ENCODE measurements at regions not wholly inside any gene's neighbourhood (a gene's known extent, or its start where the extent isn't known, plus 50 kb on each side); places are given as distances from the start of the nearest gene placed in this dataset.

GRCh38 chr6:139608466-139609261 is 234.2 kb upstream of the CITED2 start:
- Histone ChIP-seq H3K4me3 (ENCODE audit: low read length) (no peak overlapping the region), H4K20me1 (ENCODE audit: insufficient read depth) (no peaks in the 10 kb centered on the region), H3F3A (ENCODE audit: insufficient read depth, low read length, poor library complexity, severe bottlenecking) (no peaks in the 10 kb centered on the region), H3K36me3 (ENCODE audit: insufficient read depth, low read length) (no peaks in the 10 kb centered on the region), H3K79me2 (replicated peaks; ENCODE audit: insufficient read depth, low read length) (no peaks in the 10 kb centered on the region), H3K9me3 (ENCODE audit: low read length) (no peaks in the 10 kb centered on the region), H3K27me3 (ENCODE audit: insufficient read depth, low read depth, low read length) (no peaks in the 10 kb centered on the region), H3K27ac (ENCODE audit: low read length) (no peak overlapping the region), H3K9ac (ENCODE audit: low read length) (no peak overlapping the region), H3K9me2 (ENCODE audit: insufficient read depth, low read length) (no peaks in the 10 kb centered on the region), H3K4me2 (ENCODE audit: low read length) (no peak overlapping the region), H2AFZ (ENCODE audit: low read depth, low read length) (no peak overlapping the region)
- TF ChIP-seq SMC3 (conservative IDR thresholded peaks at IDR 0.05; ENCODE audit: poor library complexity) (no peak), TAF1 (IDR thresholded peaks at IDR 0.05; ENCODE audit: low read depth) (no peak), RAD21 (conservative IDR thresholded peaks at IDR 0.05) (no peak), POLR2AphosphoS5 (IDR thresholded peaks at IDR 0.05) (no peak), MXI1 (conservative IDR thresholded peaks at IDR 0.05; ENCODE audit: poor library complexity, severe bottlenecking) (no peak), REST (IDR thresholded peaks at IDR 0.05; ENCODE audit: borderline replicate concordance) (no peak), EZH2 (IDR thresholded peaks at IDR 0.05; ENCODE audit: borderline replicate concordance, insufficient read depth, low read length, poor library complexity, severe bottlenecking) (no peak)
- TF ChIP-seq, protein P1, sequence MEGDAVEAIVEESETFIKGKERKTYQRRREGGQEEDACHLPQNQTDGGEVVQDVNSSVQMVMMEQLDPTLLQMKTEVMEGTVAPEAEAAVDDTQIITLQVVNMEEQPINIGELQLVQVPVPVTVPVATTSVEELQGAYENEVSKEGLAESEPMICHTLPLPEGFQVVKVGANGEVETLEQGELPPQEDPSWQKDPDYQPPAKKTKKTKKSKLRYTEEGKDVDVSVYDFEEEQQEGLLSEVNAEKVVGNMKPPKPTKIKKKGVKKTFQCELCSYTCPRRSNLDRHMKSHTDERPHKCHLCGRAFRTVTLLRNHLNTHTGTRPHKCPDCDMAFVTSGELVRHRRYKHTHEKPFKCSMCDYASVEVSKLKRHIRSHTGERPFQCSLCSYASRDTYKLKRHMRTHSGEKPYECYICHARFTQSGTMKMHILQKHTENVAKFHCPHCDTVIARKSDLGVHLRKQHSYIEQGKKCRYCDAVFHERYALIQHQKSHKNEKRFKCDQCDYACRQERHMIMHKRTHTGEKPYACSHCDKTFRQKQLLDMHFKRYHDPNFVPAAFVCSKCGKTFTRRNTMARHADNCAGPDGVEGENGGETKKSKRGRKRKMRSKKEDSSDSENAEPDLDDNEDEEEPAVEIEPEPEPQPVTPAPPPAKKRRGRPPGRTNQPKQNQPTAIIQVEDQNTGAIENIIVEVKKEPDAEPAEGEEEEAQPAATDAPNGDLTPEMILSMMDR (IDR thresholded peaks at IDR 0.05; ENCODE audit: poor library complexity, severe bottlenecking) = no peak

GRCh38 chr6:139605350-139605749 is 230.9 kb upstream of the CITED2 start:
- no peaks in the 10 kb centered on the region for H3K9me3 ChIP-seq (ENCODE audit: low read length)
- no peak overlapping the region for H3K4me2 ChIP-seq (ENCODE audit: low read length)
- H3F3A ChIP-seq (ENCODE audit: insufficient read depth, low read length, poor library complexity, severe bottlenecking) = no peaks in the 10 kb centered on the region
- H3K27me3 ChIP-seq (ENCODE audit: insufficient read depth, low read depth, low read length) = no peaks in the 10 kb centered on the region
- no peaks in the 10 kb centered on the region for H4K20me1 ChIP-seq (ENCODE audit: insufficient read depth)
- no peak overlapping the region for H2AFZ ChIP-seq (ENCODE audit: low read depth, low read length)
- H3K9me2 ChIP-seq (ENCODE audit: insufficient read depth, low read length) = no peaks in the 10 kb centered on the region
- no peaks in the 10 kb centered on the region for H3K79me2 ChIP-seq (replicated peaks; ENCODE audit: insufficient read depth, low read length)
- no peaks in the 10 kb centered on the region for H3K36me3 ChIP-seq (ENCODE audit: insufficient read depth, low read length)
- no peak for TF ChIP-seq EP300 (conservative IDR thresholded peaks at IDR 0.05; ENCODE audit: poor library complexity, severe bottlenecking)
- TF ChIP-seq RAD21 (conservative IDR thresholded peaks at IDR 0.05) = no peak
- TF ChIP-seq MXI1 (conservative IDR thresholded peaks at IDR 0.05; ENCODE audit: poor library complexity, severe bottlenecking) = no peak
- TF ChIP-seq POLR2AphosphoS5 (IDR thresholded peaks at IDR 0.05) = no peak
- TF ChIP-seq REST (IDR thresholded peaks at IDR 0.05; ENCODE audit: borderline replicate concordance) = no peak
- no peak for TF ChIP-seq TAF1 (IDR thresholded peaks at IDR 0.05; ENCODE audit: low read depth)
- TF ChIP-seq EZH2 (IDR thresholded peaks at IDR 0.05; ENCODE audit: borderline replicate concordance, insufficient read depth, low read length, poor library complexity, severe bottlenecking) = no peak
- H3K27ac ChIP-seq (ENCODE audit: low read length) = no peak overlapping the region
- H3K9ac ChIP-seq (ENCODE audit: low read length) = no peak overlapping the region
- no peak overlapping the region for H3K4me3 ChIP-seq (ENCODE audit: low read length)

Data from neural cell (in vitro differentiated cells).